GM23338 (cell line): ENCODE measurements at regions not wholly inside any gene's neighbourhood (a gene's known extent, or its start where the extent isn't known, plus 50 kb on each side); places are given as distances from the start of the nearest gene placed in this dataset.

Source experiments
- ATAC-seq: fragments of 200-7000 bp; cut with Tn5 transposase; 3 replicates; pipeline ENCODE4 v1.9.1; 2020
- DNase-seq: peaks from one replicate; pipeline ENCODE4 v3.0.0-alpha.2; 2015; ENCODE audit warnings: low spot score
- H2AFZ ChIP-seq: fragments of 200-600 bp; sonication (generic); 2 replicates; pipeline ENCODE4 v1.8.0; 2016; ENCODE audit warnings: antibody characterized with exemption, mild to moderate bottlenecking, moderate library complexity
- H3F3A ChIP-seq: fragments of 200-600 bp; sonication (generic); replicated peaks from 2 replicates; pipeline ENCODE4 v1.8.0; 2017; ENCODE audit warnings: antibody characterized with exemption, mixed run types, low read depth
- H3K27ac ChIP-seq: fragments of 200-600 bp; sonication (generic); 2 replicates; pipeline ENCODE4 v1.6.1; 2016; ENCODE audit warnings: low read depth
- H3K27me3 ChIP-seq: fragments of 200-600 bp; sonication (generic); 2 replicates; pipeline ENCODE4 v1.8.0; 2016; ENCODE audit warnings: mild to moderate bottlenecking, mixed run types, moderate library complexity; ENCODE audit not compliant: insufficient read depth
- H3K36me3 ChIP-seq: fragments of 200-600 bp; sonication (generic); 2 replicates; pipeline ENCODE4 v1.8.0; 2016; ENCODE audit warnings: mild to moderate bottlenecking; ENCODE audit not compliant: insufficient read depth
- H3K4me1 ChIP-seq: fragments of 200-600 bp; sonication (generic); 2 replicates; pipeline ENCODE4 v1.8.0; 2016; ENCODE audit warnings: mild to moderate bottlenecking, moderate library complexity; ENCODE audit not compliant: insufficient read depth
- H3K4me2 ChIP-seq: fragments of 200-600 bp; sonication (generic); 2 replicates; pipeline ENCODE4 v1.7.1; 2017; ENCODE audit warnings: mixed run types
- H3K4me3 ChIP-seq: fragments of 200-600 bp; sonication (generic); 2 replicates; pipeline ENCODE4 v1.6.1; 2016; ENCODE audit warnings: mixed run types
- H3K79me2 ChIP-seq: fragments of 200-600 bp; sonication (generic); replicated peaks from 2 replicates; pipeline ENCODE4 v1.8.0; 2017; ENCODE audit warnings: mild to moderate bottlenecking; ENCODE audit not compliant: insufficient read depth
- H3K9me2 ChIP-seq: fragments of 200-600 bp; sonication (generic); 2 replicates; pipeline ENCODE4 v1.8.0; 2017; ENCODE audit not compliant: insufficient read depth
- H4K20me1 ChIP-seq: fragments of 200-600 bp; sonication (generic); replicated peaks from 2 replicates; pipeline ENCODE4 v1.8.0; 2017; ENCODE audit warnings: mild to moderate bottlenecking; ENCODE audit not compliant: insufficient read depth
- H3K27ac Mint-ChIP-seq: 2 replicates; pipeline ENCODE4 v1.8.0; 2020; ENCODE audit warnings: inconsistent platforms, mild to moderate bottlenecking, moderate library complexity, mixed read lengths
- H3K27me3 Mint-ChIP-seq: 3 replicates; pipeline ENCODE4 v1.8.0; 2022; ENCODE audit warnings: low read depth, mild to moderate bottlenecking, moderate library complexity, mixed read lengths, inconsistent platforms; ENCODE audit not compliant: insufficient read depth, poor library complexity
- H3K36me3 Mint-ChIP-seq: 3 replicates; pipeline ENCODE4 v1.8.0; 2021; ENCODE audit warnings: low read depth, mild to moderate bottlenecking, inconsistent platforms, moderate library complexity, mixed read lengths
- H3K4me1 Mint-ChIP-seq: 3 replicates; pipeline ENCODE4 v1.8.0; 2020; ENCODE audit warnings: mild to moderate bottlenecking, inconsistent platforms, mixed read lengths
- H3K4me3 Mint-ChIP-seq: 3 replicates; pipeline ENCODE4 v1.8.0; 2021; ENCODE audit warnings: moderate library complexity, mild to moderate bottlenecking, inconsistent platforms, mixed read lengths
- H3K9me3 Mint-ChIP-seq: 3 replicates; pipeline ENCODE4 v1.8.0; 2020; ENCODE audit warnings: moderate library complexity, mild to moderate bottlenecking, inconsistent platforms, mixed read lengths
- CTCF ChIP-seq, 2 experiments: fragments of 200-600 bp in 1 of 2; sonication (generic) in 1 of 2; conservative IDR thresholded peaks; 2 replicates each; pipeline versions ENCODE4 v1.5.1 to v1.6.1; 2016 to 2017; ENCODE audit warnings: antibody characterized with exemption in 2 of 2, low read depth in 2 of 2, mild to moderate bottlenecking in 2 of 2, moderate library complexity in 1 of 2
- EZH2 ChIP-seq: fragments of 200-600 bp; sonication (generic); IDR thresholded peaks from one replicate; pipeline ENCODE4 v1.8.0; 2017; ENCODE audit warnings: antibody characterized with exemption, mild to moderate bottlenecking, low read depth; ENCODE audit not compliant: unreplicated experiment
- EZH2phosphoT487 ChIP-seq: fragments of 200-600 bp; sonication (generic); IDR thresholded peaks from one replicate; pipeline ENCODE4 v1.8.1; 2018; ENCODE audit warnings: antibody characterized with exemption; ENCODE audit not compliant: unreplicated experiment
- JUNB ChIP-seq: IDR thresholded peaks from one replicate; pipeline ENCODE4 v1.6.1; 2016; ENCODE audit warnings: antibody characterized with exemption; ENCODE audit not compliant: unreplicated experiment
- NANOG ChIP-seq: IDR thresholded peaks from 2 replicates; pipeline ENCODE4 v1.6.1; 2016; ENCODE audit warnings: antibody characterized with exemption, borderline replicate concordance
- POLR2AphosphoS5 ChIP-seq: IDR thresholded peaks from 2 replicates; pipeline ENCODE4 v1.6.1; 2016; ENCODE audit warnings: antibody characterized with exemption, low read depth
- REST ChIP-seq: IDR thresholded peaks from one replicate; pipeline ENCODE4 v1.6.1; 2018; ENCODE audit warnings: antibody characterized with exemption; ENCODE audit not compliant: unreplicated experiment
- STAT1 ChIP-seq: IDR thresholded peaks from one replicate; pipeline ENCODE4 v1.6.1; 2016; ENCODE audit warnings: antibody characterized with exemption; ENCODE audit not compliant: unreplicated experiment
- ZNF331 ChIP-seq: fragments of 250-450 bp; sonication (Bioruptor Pico); IDR thresholded peaks from 2 replicates; pipeline ENCODE4 v1.5.0; 2020; ENCODE audit warnings: low read depth, mild to moderate bottlenecking, moderate library complexity
- ZNF462 ChIP-seq: fragments of 250-450 bp; sonication (Bioruptor Pico); IDR thresholded peaks from 2 replicates; pipeline ENCODE4 v1.5.0; 2020; ENCODE audit warnings: mild to moderate bottlenecking, moderate library complexity

- peak overlapping the region; percentile 72 for H3K27ac Mint-ChIP-seq
- H3K27ac ChIP-seq: no peak overlapping the region
Observed at GRCh38 chr6:140440223-140440835, 1065.9 kb upstream of the CITED2 start.

GRCh38 chr6:140438346-140438735 lies 1063.9 kb upstream of the CITED2 start:
- Histone ChIP-seq H3K79me2 (no peaks in the 10 kb centered on the region), H2AFZ (no peak overlapping the region), H3K36me3 (no peaks in the 10 kb centered on the region), H3K4me3 (no peak overlapping the region), H4K20me1 (no peaks in the 10 kb centered on the region), H3K27ac (no peak overlapping the region), H3F3A (no peaks in the 10 kb centered on the region), H3K4me1 (peaks cover 15% of the 10 kb centered on the region), H3K4me2 (no peak overlapping the region), H3K27me3 (no peaks in the 10 kb centered on the region), H3K9me2 (no peaks in the 10 kb centered on the region; the same call in 1 of the 2 replicates)
- Mint-ChIP-seq H3K4me3 (no peak overlapping the region), H3K9me3 (peaks cover 40% of the 10 kb centered on the region), H3K36me3 (peaks cover 43% of the 10 kb centered on the region), H3K4me1 (peaks cover 38% of the 10 kb centered on the region), H3K27ac (no peak overlapping the region), H3K27me3 (peaks cover 9% of the 10 kb centered on the region)
- ATAC-seq (no peak), DNase-seq (no peak)
- TF ChIP-seq JUNB (no peak), REST (no peak), ZNF331 (CRISPR knock-in tag) (no peak), NANOG (no peak), ZNF462 (CRISPR knock-in tag) (no peak), EZH2 (no peak), CTCF (conservative IDR thresholded peaks at IDR 0.05; ENCODE audit: low read depth in 2 of 2) (no peak), EZH2phosphoT487 (no peak), POLR2AphosphoS5 (no peak), STAT1 (no peak)

More at GRCh38 chr6:140440223-140440835, 1065.9 kb upstream of the CITED2 start:
- Histone ChIP-seq H3K36me3 (no peaks in the 10 kb centered on the region), H3K4me2 (0 out of 2 replicates have a peak overlapping the region, but pooled peaks have one; percentile 2), H3K79me2 (no peaks in the 10 kb centered on the region), H3K27me3 (no peaks in the 10 kb centered on the region), H3K9me2 (no peaks in the 10 kb centered on the region; the same call in 1 of the 2 replicates), H4K20me1 (no peaks in the 10 kb centered on the region), H3F3A (no peaks in the 10 kb centered on the region), H3K4me1 (peaks cover 15% of the 10 kb centered on the region), H3K4me3 (no peak overlapping the region), H2AFZ (no peak overlapping the region)
- H3K4me1 Mint-ChIP-seq: peaks cover 38% of the 10 kb centered on the region
- no peaks in the 10 kb centered on the region for H3K27me3 Mint-ChIP-seq
- no peak for DNase-seq
- H3K9me3 Mint-ChIP-seq: peaks cover 20% of the 10 kb centered on the region
- peaks cover 23% of the 10 kb centered on the region for H3K36me3 Mint-ChIP-seq
- no peak overlapping the region for H3K4me3 Mint-ChIP-seq
- no peak for ATAC-seq
- TF ChIP-seq STAT1 (no peak), ZNF331 (CRISPR knock-in tag) (no peak)
